Stimulated activated CD4-positive, alpha-beta T cell treated with anti-CD3 and anti-CD28 coated beads, Interleukin-1b, Interleukin-23, amount 100 ng/mL, for 4 hours (primary cell): ENCODE measurements at regions not wholly inside any gene's neighbourhood (a gene's known extent, or its start where the extent isn't known, plus 50 kb on each side); places are given as distances from the start of the nearest gene placed in this dataset.

Experiments
- DNase-seq, 2 donors: peaks; one replicate each; pipeline ENCODE4 v3.0.0-alpha.2; 2020; ENCODE audit warnings: low read depth in 2 of 2

DNA sequence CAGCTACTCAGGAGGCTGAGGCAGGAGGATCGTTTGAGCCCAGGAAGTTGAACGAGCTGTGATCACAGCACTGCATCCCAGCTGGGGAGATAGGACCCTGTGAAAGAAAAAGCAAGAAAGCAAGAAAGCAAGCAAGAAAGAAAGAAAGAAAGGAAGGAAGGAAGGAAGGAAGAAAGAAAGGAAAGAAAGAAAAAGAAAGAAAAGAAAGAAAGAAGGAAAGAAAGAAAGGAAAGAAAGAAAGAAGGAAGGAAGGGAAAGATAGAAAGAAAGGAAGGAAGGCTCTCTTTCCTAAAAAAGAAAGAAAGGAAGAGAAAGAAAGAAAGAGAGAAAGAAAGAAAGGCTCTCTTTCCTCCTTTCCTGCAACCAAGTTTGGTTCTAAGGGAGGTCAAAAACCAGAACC, 380.3 kb downstream of the PCNX1 start:
- DNase-seq = no peak

DNA sequence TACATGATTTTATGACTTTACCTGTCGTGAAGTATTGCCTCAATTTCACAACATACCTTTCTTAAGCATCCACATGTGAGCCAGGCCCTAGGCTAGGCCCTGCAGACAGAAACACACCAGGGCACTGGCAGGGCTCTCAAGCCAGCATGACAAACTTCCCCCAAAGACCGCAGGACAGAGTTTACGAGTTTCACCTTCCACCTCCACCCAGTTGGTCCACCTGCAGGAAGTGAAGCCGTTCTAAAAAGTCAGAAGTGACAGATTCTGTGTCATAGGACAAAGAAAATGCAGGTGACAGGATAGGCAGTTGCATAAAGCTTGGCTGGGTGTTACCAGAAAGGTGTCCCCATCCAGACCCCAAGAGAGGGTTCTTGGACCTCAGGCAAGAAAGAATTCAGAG, 382.3 kb downstream of the PCNX1 start:
- no peak for DNase-seq

DNA sequence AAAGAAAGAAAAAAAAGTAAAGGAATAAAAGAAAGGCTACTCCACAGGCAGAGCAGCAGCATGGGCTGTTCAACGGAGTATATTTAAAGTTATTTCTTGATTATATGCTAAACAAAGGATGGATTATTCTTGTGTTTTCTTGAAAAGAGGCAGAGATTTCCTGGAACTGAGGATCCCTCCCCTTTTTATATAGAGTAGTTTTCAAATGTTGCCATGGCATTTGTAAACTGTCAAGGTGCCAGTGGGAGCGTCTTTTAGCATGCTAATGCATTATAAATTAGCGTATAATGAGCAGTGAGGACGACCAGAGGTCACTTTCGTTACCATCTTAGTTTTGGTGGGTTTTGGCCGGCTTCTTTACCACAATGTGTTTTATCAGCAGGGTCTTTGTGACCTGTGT, 383.0 kb downstream of the PCNX1 start:
- DNase-seq = no peak

DNA sequence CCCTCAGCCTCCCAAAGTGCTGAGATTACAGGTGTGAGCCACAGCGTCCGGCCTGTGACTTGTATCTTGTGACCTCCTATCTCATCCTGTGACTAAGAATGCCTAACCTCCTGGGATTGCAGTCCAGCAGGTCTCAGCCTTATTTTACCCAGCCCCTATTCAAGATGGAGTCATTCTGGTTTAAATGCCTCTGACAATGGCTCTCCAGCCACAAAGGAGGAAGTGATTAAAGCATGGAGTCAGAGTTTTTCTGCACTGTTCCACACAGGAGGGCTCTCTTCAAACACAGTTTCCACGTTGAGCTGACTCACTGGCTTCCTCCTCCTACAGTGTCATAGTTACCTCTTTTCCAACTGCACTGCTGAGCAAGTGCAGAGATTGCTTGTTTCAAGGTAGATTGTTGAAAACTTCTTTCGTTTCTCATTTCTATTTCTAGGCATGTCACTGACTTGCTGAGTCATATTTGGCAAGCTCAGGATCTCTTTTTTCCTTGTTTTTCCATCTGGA, 383.8 kb downstream of the PCNX1 start:
- peak; percentile 3 to 24 for DNase-seq

DNA sequence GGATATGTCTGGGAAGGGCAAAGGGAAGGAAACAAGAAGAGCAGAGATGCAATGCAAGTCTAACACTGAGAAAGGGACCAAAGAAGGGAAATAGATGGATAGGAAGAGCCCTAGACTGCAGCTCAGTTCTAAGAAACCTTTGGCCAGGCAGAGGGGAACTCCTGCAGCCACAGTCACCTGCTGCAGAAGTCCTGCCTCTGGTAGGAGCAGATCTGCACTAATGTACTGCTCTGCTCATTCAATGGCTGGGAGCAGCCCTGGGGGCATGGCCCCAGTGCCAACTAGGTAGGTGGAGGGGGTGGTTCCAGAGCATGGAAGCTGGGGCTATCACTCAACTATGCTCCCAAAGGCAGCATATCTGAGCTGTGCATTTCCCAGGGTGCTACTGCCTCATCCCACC, 388.9 kb downstream of the PCNX1 start:
- no peak for DNase-seq

DNA sequence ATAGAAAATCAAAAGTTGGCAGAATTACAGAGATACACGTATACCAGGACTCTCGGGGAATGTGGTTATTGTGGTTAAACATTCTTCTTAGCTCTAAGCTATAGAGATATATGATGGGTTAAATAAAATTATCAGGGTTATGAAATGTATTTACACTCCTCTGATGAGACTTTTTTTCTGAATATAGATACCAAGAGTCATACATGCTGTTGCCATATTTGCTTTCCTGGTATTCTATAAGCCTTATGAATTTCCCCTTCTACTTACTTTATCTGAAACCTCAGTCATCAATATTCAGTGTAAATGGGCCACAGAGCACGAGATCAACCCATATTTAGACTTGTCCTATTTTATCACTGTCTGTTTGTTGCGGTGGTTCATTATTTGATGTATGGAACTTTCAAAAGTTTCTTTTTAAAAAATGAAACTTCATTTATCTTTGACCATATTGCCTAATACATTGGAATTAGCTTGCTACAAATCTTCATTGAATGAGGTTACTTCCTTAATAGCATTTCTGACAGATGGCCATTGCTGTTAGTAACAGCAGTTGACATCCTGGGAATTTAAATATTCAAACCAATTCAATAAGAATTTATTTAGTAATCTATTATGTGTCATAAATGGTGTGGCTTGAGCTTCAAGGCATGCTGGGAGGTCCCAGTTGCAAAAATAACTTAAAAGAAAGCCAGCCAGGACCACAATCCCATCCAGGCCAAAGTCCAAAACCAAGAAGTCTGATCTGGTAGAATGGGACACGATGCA, 393.5 kb downstream of the PCNX1 start:
- no peak for DNase-seq

DNA sequence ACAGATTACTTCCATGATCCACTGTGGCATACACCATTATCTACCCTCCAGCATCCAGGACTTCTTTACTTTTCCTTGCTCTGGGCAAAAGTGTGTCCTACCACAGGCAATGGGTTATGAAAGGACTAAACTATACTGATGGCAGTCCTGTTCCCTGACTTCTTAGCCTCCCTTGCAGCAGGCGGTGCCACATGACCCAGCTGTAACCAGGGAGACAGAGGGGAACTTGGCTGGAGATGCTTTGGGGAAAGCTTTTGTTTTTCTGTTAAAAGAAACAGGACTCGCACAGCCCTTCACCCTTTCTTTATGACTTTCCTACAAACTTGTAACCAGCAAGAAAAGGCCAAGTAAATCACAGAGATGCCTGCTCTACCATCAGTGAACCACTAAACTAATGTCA, 394.4 kb downstream of the PCNX1 start:
- no peak for DNase-seq

DNA sequence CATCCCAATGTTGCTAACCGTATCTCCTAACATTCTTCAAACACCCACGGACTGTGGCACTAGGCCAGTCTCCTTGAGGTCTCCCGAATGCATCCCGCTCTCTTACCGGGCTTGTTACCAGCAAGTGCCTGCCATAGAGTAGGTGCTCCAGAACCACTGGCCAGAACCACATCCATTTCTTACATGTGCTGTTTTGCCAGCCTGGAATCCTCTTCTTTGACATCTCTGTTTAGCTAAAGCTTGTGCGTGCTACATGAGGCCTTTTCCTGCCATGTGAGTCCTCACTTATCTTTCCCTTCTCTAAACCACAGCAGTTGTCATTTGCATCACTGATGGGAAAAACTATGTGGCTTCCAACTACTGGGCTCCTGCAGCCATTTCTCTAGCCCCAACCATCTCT, 397.4 kb downstream of the PCNX1 start:
- DNase-seq = no peak

DNA sequence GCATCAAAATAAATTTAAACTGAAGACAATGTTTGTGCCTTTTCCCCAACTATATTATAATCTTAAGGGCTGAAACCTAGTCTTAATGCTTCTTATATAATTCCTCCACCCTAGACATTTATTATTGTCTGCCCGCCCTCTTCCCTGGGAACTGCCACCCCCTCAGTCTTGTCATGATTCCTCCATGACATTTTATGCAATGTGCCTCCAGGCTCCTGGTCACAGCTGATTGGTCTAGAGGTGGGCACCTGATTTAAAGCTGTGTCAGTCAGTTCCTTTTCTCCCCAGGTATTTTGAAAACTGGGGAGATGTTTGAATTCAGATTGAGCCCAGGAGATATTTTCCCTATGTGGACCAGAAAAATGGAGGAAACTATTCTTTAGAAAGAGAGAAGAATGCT, 401.4 kb downstream of the PCNX1 start:
- DNase-seq = no peak

DNA sequence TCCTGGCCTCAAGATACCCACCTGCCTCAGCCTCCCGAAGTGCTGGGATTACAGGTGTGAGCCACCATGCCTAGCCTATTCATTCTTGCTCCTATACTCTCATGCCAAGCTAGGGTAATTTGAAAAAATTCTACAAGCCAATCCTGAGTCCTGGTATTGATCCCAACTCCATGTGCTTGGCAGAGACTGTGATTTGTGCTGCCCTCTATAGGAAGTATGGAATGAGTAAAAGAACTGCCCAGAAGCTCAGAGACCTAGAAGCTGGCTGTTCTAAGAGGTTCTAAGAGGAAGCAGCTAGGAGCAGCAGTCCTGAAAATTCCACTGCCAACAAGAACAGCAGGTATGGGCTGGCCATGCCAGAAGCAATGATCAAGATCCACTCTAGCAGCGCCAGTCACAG, 402.5 kb downstream of the PCNX1 start:
- DNase-seq = no peak

DNA sequence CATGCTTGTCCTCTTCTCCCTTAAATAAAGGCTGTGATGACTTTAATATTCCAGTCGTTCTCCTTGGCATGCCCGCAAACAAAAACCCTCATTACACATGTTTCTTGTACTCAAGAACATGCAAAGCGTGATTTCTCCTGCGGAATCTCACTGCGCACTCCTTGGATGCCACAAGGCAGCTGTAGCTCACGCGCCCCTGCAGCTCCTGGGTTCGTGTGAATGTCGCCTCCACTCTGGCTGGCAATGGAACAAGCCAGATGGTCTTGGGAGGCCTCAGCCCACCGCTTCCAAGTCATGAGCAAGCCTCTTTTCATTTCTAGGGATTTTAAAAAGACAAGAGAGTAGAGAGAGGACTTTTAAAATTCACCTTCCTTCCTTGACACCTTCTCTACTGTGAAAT, 403.8 kb downstream of the PCNX1 start:
- no peak for DNase-seq

DNA sequence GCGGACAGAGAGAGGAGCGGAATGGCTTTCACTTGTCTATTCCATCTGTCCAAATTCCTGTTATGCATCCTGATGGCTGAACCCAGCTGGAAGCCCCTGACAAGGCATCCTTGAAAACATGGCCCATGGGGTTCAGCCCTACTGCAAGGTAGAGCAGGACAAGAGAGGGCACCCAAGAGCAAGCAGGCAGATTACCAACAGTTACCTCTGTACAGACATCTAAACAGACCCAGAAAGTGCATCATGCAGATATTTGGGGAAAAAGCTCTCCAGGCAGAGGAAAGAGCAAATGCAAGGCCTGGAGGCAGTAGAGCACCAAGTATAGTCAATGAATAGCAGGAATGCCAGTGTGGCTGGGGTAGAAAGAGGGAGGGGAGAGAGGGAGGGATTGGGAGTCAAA, 407.5 kb downstream of the PCNX1 start:
- DNase-seq = no peak

DNA sequence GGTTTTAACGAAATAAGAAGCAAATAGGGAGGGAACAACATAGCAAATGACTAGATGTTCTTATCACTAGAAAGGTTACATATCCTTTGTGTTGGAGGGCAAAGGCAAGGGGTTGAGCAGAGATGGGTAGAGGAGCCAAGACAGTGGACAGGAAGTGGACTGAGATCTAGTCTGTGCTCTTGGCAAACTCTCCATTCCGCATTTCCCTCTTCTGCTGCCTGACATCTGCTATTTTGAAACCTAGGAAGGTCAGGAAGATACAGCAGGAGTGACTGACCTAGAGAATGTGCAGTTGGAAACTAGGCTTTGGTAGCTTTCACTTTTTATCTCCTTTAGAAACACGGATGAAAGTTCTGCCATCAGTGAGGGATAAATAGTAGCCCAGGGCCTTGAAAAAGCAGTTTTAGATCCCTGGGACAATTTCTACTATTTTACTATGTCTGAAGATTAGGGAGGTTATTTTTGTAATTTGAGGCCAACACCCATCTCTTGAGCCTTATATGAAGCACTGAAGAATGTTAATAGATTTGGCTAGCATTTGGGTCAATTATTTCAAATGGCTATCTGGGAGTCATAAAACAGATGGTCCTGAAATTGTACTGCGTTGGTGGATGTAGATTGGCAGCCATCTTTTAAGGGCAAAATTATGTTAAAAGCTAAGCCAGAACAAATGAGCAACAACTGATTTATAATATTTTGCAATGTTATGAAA, 410.3 kb downstream of the PCNX1 start:
- DNase-seq = no peak

DNA sequence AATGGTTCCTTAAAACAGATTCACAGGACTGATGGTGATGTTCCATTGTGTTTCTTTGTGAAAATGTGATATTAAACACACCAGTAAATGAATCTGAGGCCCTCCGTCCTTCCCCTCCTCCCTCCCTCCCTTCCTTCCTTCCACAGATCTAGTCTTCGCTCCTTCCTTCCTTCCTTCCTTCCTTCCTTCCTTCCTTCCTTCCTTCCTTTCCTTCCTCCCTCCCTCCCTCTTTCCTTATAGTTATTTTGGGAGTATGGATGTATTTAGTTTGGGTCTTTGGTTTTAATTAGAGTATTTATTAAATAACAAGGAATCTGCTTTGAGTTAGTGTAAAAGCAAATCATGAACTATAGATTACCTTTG, 410.8 kb downstream of the PCNX1 start:
- no peak for DNase-seq

DNA sequence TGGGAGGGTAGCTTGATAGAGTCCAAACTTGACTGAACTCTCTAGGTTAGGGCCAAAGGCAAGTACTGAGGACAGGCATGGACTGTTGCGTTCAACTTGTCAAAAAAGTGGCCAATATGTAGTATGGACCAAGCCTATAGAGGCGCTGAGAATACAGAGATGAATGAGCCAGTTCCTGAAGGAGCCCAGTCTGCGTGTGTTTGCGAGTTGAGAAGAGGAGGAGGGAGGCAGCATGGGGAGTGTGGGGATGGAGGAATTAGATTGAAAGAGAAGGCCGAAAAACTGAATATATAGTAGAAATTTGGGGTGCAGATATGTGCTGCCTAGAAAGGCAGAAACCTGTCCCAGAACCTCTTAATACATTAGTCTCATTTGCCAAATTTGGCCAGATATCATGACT, 412.4 kb downstream of the PCNX1 start:
- DNase-seq = no peak

DNA sequence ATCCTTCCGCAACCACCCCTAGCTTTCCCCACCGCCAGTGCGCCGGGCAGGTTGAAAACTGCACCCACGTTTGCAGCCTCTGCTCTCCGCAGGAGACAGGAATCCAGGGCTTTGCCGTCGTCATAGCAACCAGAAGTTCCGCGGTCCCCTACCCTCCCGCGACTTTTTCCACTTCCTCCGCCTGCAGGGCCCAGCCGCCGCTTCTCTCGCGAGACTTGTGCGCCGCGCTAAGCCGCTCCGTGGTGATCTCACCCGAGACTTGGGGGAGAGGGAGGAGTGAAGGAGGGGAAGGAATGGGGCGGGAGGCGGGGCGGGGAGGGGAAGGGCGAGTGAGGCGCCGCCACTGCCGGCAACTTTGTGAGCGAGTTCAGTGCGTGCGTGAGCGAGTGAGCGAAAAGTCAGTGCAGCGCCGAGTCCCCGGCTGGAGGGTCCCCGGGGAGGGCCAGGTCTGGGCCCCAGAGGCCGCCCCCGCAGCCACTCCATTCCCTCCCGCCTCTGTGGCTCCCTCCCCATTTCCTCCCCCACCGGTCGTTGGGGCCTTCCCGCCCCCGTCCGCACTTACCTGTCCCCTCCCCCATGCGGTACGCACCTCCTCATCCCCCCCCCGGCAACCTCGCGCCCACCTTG, 413.0 kb downstream of the PCNX1 start, which contains the start of gene SIPA1L1:
SIPA1L1 (plus strand) TSS at position 370 of the 627 bp plus-strand sequence.
- peak; percentile 95 to 97 for DNase-seq

DNA sequence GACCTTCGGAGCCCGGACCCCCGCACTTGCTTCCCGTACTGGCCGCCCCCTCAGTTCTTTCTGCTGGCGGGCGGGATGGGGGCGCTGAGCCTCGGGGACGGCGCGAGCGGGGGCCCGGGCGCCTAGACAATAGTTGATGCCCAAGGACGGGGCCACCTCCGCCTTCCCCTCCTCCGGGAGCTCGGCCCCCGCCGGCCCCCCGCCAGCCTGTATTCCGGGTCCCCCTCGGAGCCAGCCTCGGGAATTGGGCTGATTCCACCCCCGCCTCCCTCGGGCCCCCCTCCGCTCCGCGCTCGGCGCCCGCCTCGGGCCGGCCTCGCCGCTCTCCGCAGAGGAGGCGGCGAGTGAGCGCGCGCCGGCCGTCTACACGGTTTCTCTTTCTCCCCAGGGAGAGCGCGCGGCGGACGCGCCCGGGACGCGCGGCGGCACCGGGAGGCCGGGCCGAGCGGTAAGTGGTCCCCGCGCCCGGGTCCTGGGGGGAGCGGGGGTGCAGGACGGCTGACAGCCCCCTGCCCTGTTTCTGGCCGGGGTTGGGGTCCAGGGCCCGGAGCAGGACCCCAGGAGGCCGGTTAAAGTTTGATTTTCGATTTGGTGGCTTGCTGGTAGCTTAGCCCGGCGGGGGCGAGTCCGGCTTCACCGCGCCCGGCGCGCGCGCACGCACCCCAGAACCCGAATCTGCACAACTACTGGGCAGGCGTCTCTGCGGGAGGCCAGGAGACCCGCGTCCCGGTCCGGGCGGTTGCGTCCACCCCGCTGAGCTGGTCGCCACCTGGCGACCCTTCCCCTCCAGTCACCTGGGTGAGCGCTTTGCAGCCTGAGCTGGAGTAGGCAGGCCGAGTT, 413.7 kb downstream of the PCNX1 start:
- peak; percentile 46 to 55 for DNase-seq

DNA sequence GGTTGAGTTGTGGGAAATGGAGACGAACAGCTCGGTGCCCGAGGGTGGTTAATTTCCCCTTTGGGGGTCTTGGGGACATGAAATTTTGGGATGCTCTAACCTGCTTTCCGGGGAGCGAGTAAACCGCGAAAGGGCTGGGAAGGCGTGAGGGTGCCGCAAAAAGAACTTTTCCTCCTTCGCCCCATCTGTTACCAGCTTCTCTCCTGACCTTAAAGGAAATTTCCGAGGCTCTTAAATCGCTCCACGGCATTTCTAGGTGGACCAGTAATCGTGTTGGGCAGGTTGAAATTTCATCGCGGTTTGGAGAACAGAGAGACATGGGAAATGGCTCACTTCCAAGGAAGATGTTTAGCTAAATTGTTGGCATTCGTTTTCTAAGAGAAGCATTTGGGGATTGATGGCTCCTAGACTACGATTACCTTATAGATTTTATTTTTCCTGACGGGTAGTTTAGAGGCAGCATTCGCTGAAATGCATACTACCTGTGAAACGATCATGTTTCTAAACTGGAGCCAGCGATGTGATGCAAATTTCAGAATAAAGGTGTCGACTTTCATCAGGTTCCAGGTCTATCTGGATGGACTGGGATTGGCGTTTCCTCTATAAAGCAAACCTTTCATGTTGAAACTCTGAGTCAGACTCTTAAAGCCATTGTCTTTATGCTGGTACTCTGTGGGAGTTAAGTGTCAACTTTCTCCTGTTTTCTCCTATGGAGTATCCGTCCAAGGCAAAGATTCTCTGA, 414.5 kb downstream of the PCNX1 start:
- DNase-seq = no peak

DNA sequence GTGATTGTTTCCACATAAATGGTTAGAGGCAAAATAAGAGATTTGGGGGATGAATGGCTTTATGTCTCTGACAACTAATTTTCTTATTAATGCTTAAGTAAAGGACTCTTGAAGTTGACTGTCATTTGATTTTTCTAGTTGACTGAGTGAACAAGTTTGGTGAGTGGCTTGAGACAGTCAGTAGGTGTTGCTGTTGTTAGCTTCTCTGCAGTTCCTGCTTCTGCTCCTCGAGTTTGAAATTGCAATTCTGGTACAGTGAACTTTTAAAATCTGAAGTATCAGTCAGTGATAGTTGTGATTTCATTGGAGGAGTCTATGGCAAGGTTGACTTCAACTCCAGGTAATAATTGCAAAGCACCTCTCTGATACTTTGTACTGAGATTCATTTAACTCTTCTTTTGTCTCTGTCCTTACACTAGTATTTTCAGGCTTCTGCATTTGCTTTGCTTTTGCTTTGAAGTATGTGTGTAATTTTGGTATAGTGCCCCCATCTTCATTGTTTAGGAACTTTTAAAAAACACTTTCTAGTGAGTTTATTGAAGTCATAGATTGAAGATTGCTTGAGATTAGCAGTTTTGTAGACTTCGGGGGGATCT, 415.5 kb downstream of the PCNX1 start:
- DNase-seq = peak in 1 of 2 donors; percentile 8

DNA sequence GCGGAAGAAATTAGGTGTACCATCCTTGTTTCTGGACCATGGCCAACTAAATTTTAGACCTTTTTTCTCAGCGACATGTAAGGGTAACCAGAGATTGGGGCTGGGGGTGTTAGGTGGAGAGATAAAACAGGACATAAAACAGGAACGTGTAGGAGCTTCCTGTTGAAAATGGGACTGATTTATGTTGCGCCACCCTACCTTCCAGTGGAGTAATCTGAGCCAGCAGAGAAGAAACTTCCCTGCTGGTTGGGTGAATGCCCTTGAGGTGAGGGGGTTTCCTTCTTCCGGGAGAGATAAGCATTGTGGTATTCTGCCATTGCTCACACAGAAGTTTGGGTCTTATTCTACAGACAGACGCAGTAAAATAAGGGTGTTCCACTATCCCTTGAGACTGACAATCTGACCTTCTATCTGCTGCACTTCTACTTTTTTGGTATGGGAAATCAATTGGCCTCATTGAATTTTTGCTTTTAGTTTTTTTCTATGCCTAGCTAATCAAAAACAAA, 417.6 kb downstream of the PCNX1 start:
- peak in 1 of 2 donors; percentile 5 for DNase-seq

DNA sequence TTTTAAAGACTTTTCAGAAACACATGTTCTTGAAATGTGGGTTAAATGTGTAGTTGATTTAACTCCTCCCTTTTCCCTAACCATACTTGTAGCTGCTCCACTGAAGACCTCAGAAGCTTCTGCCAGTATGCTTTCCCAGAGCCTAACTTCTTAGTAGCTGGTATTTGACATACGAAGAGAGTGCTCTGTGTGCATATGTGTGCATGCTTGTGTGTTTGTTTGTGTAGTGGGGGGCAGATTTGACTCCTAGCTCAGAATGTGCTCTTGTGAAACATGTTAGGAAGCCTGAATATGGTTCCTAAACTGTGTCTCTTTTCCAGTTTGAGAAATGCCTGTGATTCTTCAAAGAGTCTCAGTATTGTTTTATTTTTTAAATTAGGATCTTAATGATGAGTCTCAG, 420.4 kb downstream of the PCNX1 start:
- DNase-seq = no peak
